PC-9 (cell line): ENCODE measurements at regions not wholly inside any gene's neighbourhood (a gene's known extent, or its start where the extent isn't known, plus 50 kb on each side); places are given as distances from the start of the nearest gene placed in this dataset.

Experiments used
- EZH2 ChIP-seq: fragments of 200-600 bp; sonication (generic); IDR thresholded peaks from 2 replicates; pipeline ENCODE4 v1.8.0; 2017; ENCODE audit warnings: antibody characterized with exemption, low read depth
- TF ChIP-seq, protein P1 (sequence below): fragments of 200-600 bp; sonication (generic); conservative IDR thresholded peaks from 2 replicates; pipeline ENCODE4 v1.6.1; 2017; ENCODE audit warnings: mixed run types, antibody characterized with exemption, mild to moderate bottlenecking, moderate library complexity

DNA sequence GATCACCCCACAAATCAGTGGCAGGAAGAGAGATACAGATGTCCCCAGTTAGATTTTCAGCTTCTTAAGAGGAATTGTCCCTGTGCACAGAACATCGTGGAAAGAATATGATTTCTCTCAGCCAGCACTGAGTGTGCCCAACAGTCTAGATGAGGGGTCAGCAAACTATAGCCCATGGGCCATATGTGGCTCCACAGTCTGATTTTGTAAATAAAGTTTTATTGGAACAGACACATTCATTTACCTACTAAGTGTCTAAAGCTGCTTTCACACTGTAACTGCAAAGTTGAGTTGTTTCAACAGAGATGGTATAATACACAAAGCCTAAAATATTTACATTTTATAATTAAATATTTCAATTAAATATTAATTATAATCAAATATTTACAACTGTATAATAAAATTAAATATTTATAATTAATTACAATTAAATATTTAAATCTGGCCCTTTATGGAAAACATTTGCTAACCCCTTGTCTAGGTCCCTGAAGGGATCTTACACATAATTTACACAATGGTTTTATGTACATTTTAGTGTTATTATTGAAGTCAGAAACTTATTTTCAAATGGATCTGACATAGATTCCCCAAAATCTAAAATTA, 407.6 kb downstream of the PTPRU start:
- TF ChIP-seq EZH2, result no peak
- TF ChIP-seq, protein P1, sequence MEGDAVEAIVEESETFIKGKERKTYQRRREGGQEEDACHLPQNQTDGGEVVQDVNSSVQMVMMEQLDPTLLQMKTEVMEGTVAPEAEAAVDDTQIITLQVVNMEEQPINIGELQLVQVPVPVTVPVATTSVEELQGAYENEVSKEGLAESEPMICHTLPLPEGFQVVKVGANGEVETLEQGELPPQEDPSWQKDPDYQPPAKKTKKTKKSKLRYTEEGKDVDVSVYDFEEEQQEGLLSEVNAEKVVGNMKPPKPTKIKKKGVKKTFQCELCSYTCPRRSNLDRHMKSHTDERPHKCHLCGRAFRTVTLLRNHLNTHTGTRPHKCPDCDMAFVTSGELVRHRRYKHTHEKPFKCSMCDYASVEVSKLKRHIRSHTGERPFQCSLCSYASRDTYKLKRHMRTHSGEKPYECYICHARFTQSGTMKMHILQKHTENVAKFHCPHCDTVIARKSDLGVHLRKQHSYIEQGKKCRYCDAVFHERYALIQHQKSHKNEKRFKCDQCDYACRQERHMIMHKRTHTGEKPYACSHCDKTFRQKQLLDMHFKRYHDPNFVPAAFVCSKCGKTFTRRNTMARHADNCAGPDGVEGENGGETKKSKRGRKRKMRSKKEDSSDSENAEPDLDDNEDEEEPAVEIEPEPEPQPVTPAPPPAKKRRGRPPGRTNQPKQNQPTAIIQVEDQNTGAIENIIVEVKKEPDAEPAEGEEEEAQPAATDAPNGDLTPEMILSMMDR, result no peak
